WTC11 (cell line): ENCODE measurements at regions not wholly inside any gene's neighbourhood (a gene's known extent, or its start where the extent isn't known, plus 50 kb on each side); places are given as distances from the start of the nearest gene placed in this dataset.

ENCODE experiments used
- ATAC-seq: fragments of 200-7000 bp; cut with Tn5 transposase; 2 replicates; pipeline ENCODE4 v1.10.0; 2021; ENCODE audit warnings: mild to moderate bottlenecking, moderate library complexity
- CTCF ChIA-PET: fragments of 300-600 bp; sonication (Branson Sonifier 250); formaldehyde crosslinking; loops from one replicate; lab custom pipeline; 2021; ENCODE audit warnings: antibody characterized with exemption; lab: Charles Lee
- POLR2A ChIA-PET: fragments of 350-600 bp; sonication (Branson Sonifier 250); formaldehyde crosslinking; loops from one replicate; lab custom pipeline; 2021; ENCODE audit warnings: antibody characterized with exemption; lab: Charles Lee
- DNase-seq: peaks from one replicate; pipeline ENCODE4 v3.0.0; 2021; ENCODE audit warnings: low spot score
- H3K27ac Mint-ChIP-seq: 2 replicates; pipeline ENCODE4 v1.8.0; 2021; ENCODE audit warnings: mixed read lengths
- H3K27me3 Mint-ChIP-seq: 2 replicates; pipeline ENCODE4 v1.8.0; 2021; ENCODE audit warnings: low read depth, mild to moderate bottlenecking, moderate library complexity, mixed read lengths
- H3K36me3 Mint-ChIP-seq: 2 replicates; pipeline ENCODE4 v1.8.0; 2021; ENCODE audit warnings: mixed read lengths
- H3K4me1 Mint-ChIP-seq: 2 replicates; pipeline ENCODE4 v1.8.0; 2022; ENCODE audit warnings: mixed read lengths
- H3K4me3 Mint-ChIP-seq: 2 replicates; pipeline ENCODE4 v1.8.0; 2021; ENCODE audit warnings: mild to moderate bottlenecking, moderate library complexity, mixed read lengths
- H3K9me3 Mint-ChIP-seq: 2 replicates; pipeline ENCODE4 v1.8.0; 2021; ENCODE audit warnings: mixed read lengths
- GRHL2 ChIP-seq: fragments of 250-450 bp; sonication (Bioruptor Pico); IDR thresholded peaks from 2 replicates; pipeline ENCODE4 v1.8.0; 2022; ENCODE audit warnings: mild to moderate bottlenecking, moderate library complexity; ENCODE audit not compliant: insufficient replicate concordance, severe bottlenecking
- HMGA2 ChIP-seq: fragments of 250-450 bp; sonication (Bioruptor Pico); IDR thresholded peaks from 2 replicates; pipeline ENCODE4 v1.4.0; 2021; ENCODE audit warnings: mild to moderate bottlenecking, moderate library complexity
- NR2C2 ChIP-seq: sonication (generic); formaldehyde crosslinking; IDR thresholded peaks from 2 replicates; pipeline ENCODE4 v1.8.0; 2022; ENCODE audit warnings: mild to moderate bottlenecking, missing genetic modification reagents
- ZNF232 ChIP-seq: sonication (generic); formaldehyde crosslinking; IDR thresholded peaks from 2 replicates; pipeline ENCODE4 v1.8.0; 2022; ENCODE audit warnings: mild to moderate bottlenecking, missing genetic modification reagents
- ZNF263 ChIP-seq: sonication (generic); formaldehyde crosslinking; IDR thresholded peaks from 2 replicates; pipeline ENCODE4 v1.8.1; 2022; ENCODE audit warnings: low read depth, mild to moderate bottlenecking, moderate library complexity, missing genetic modification reagents
- ZNF396 ChIP-seq: fragments of 250-450 bp; sonication (Bioruptor Pico); IDR thresholded peaks from 2 replicates; pipeline ENCODE4 v1.8.0; 2021; ENCODE audit warnings: mild to moderate bottlenecking, moderate library complexity, borderline replicate concordance
- TF ChIP-seq, protein P1 (sequence below): fragments of 250-450 bp; sonication (Bioruptor Pico); IDR thresholded peaks from 2 replicates; pipeline ENCODE4 v1.9.0; 2021; ENCODE audit warnings: mild to moderate bottlenecking
- TF ChIP-seq, protein P2 (sequence below): sonication (generic); formaldehyde crosslinking; IDR thresholded peaks from 2 replicates; pipeline ENCODE4 v1.8.1; 2022; ENCODE audit warnings: mild to moderate bottlenecking, missing genetic modification reagents, moderate library complexity, borderline replicate concordance
- TF ChIP-seq, protein P3 (sequence below): sonication (generic); formaldehyde crosslinking; IDR thresholded peaks from 2 replicates; pipeline ENCODE4 v1.8.0; 2023; ENCODE audit warnings: mild to moderate bottlenecking, missing genetic modification reagents
- TF ChIP-seq, protein P4 (sequence below): sonication (generic); formaldehyde crosslinking; IDR thresholded peaks from 2 replicates; pipeline ENCODE4 v1.8.1; 2022; ENCODE audit warnings: low read depth, mild to moderate bottlenecking, moderate library complexity, missing genetic modification reagents, borderline replicate concordance
- TF ChIP-seq, protein P5 (sequence below): fragments of 250-450 bp; sonication (Bioruptor Pico); conservative IDR thresholded peaks from 2 replicates; pipeline ENCODE4 v1.9.0; 2021; ENCODE audit warnings: mild to moderate bottlenecking
- TF ChIP-seq, protein P6 (sequence below): sonication (generic); formaldehyde crosslinking; IDR thresholded peaks from 2 replicates; pipeline ENCODE4 v1.8.0; 2022; ENCODE audit warnings: mild to moderate bottlenecking, missing genetic modification reagents
- TF ChIP-seq, protein P7 (sequence below): sonication (generic); formaldehyde crosslinking; IDR thresholded peaks from 2 replicates; pipeline ENCODE4 v1.8.1; 2022; ENCODE audit warnings: missing genetic modification reagents, borderline replicate concordance
- TF ChIP-seq, protein P8 (sequence below): sonication (generic); formaldehyde crosslinking; conservative IDR thresholded peaks from 2 replicates; pipeline ENCODE4 v1.8.1; 2023; ENCODE audit warnings: mild to moderate bottlenecking, low read depth, missing genetic modification reagents, moderate library complexity
- TF ChIP-seq, protein P9 (sequence below): sonication (generic); formaldehyde crosslinking; IDR thresholded peaks from 2 replicates; pipeline ENCODE4 v1.8.1; 2023; ENCODE audit warnings: mild to moderate bottlenecking, missing genetic modification reagents

DNA sequence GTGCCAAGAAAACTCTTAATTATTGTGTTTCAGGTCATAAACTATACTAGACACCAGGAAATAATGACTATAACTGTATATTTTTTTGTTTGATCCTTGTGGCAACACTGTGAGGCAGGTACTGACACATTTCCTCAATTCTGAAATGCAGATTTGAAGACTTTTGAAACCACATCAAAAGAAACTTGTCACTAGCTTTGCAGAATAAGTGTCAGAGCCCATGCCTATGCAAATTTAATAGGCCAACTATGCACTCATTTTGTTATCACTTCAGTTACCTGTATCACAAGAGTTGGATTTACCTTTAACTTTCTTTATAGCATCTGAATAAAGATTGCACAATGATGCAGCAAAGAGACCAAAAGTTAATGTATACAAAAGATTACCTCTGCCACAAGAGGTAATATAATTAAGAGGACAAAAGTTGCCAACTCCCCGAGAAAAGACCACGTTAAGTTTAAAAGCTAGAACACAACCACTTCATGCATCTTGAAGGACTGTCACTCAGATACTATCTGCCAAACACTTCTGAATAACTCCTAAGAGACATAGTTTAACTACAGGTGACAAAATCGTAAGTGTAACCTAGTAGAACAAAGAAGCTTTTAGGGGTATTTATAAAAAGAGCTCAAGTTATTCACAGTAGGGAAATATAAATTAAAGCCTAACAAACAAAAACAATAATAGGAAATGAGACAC is 80.5 kb downstream of the ELAPOR2 start (continued):
- TF ChIP-seq GRHL2 (no peak), ZNF396 (no peak), ZNF263 (no peak)
- TF ChIP-seq, protein P1, sequence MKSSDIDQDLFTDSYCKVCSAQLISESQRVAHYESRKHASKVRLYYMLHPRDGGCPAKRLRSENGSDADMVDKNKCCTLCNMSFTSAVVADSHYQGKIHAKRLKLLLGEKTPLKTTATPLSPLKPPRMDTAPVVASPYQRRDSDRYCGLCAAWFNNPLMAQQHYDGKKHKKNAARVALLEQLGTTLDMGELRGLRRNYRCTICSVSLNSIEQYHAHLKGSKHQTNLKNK (CRISPR knock-in tag) = no peak
- TF ChIP-seq, protein P2, sequence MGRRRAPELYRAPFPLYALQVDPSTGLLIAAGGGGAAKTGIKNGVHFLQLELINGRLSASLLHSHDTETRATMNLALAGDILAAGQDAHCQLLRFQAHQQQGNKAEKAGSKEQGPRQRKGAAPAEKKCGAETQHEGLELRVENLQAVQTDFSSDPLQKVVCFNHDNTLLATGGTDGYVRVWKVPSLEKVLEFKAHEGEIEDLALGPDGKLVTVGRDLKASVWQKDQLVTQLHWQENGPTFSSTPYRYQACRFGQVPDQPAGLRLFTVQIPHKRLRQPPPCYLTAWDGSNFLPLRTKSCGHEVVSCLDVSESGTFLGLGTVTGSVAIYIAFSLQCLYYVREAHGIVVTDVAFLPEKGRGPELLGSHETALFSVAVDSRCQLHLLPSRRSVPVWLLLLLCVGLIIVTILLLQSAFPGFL = no peak

DNA sequence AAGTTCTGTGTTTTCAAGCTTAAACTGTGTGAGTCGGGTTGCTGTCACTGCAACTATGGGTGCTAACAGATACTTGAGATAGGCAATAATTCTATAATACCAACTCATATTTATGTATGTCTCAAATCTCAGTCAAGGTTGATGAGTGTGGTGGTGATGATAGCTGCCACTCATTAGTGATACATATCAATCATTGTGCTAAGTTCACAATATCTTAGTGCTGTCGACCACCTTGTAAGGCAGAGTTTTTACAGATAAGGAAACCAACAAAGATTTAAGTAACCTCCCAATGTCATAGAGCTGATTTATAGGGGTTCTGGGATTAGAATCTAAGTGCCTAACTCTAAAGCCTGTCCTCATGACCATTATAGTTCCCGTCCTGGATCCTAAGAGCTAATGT is 82.5 kb downstream of the ELAPOR2 start:
- DNase-seq (no peak), ATAC-seq (no peak)
- H3K4me1 Mint-ChIP-seq = peaks cover 58% of the 10 kb centered on the region
- H3K4me3 Mint-ChIP-seq = no peak overlapping the region
- ChIA-PET CTCF (no interaction called here), POLR2A (no interaction called here)
- peaks cover 19% of the 10 kb centered on the region for H3K9me3 Mint-ChIP-seq
- peaks cover 4% of the 10 kb centered on the region for H3K36me3 Mint-ChIP-seq
- no peak overlapping the region for H3K27ac Mint-ChIP-seq
- no peak for TF ChIP-seq ZNF232 (CRISPR knock-in tag)
- TF ChIP-seq, protein P3, sequence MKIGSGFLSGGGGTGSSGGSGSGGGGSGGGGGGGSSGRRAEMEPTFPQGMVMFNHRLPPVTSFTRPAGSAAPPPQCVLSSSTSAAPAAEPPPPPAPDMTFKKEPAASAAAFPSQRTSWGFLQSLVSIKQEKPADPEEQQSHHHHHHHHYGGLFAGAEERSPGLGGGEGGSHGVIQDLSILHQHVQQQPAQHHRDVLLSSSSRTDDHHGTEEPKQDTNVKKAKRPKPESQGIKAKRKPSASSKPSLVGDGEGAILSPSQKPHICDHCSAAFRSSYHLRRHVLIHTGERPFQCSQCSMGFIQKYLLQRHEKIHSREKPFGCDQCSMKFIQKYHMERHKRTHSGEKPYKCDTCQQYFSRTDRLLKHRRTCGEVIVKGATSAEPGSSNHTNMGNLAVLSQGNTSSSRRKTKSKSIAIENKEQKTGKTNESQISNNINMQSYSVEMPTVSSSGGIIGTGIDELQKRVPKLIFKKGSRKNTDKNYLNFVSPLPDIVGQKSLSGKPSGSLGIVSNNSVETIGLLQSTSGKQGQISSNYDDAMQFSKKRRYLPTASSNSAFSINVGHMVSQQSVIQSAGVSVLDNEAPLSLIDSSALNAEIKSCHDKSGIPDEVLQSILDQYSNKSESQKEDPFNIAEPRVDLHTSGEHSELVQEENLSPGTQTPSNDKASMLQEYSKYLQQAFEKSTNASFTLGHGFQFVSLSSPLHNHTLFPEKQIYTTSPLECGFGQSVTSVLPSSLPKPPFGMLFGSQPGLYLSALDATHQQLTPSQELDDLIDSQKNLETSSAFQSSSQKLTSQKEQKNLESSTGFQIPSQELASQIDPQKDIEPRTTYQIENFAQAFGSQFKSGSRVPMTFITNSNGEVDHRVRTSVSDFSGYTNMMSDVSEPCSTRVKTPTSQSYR (CRISPR knock-in tag) = no peak
- TF ChIP-seq, protein P4, sequence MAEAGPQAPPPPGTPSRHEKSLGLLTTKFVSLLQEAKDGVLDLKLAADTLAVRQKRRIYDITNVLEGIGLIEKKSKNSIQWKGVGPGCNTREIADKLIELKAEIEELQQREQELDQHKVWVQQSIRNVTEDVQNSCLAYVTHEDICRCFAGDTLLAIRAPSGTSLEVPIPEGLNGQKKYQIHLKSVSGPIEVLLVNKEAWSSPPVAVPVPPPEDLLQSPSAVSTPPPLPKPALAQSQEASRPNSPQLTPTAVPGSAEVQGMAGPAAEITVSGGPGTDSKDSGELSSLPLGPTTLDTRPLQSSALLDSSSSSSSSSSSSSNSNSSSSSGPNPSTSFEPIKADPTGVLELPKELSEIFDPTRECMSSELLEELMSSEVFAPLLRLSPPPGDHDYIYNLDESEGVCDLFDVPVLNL (CRISPR knock-in tag) = no peak
- TF ChIP-seq, protein P5, sequence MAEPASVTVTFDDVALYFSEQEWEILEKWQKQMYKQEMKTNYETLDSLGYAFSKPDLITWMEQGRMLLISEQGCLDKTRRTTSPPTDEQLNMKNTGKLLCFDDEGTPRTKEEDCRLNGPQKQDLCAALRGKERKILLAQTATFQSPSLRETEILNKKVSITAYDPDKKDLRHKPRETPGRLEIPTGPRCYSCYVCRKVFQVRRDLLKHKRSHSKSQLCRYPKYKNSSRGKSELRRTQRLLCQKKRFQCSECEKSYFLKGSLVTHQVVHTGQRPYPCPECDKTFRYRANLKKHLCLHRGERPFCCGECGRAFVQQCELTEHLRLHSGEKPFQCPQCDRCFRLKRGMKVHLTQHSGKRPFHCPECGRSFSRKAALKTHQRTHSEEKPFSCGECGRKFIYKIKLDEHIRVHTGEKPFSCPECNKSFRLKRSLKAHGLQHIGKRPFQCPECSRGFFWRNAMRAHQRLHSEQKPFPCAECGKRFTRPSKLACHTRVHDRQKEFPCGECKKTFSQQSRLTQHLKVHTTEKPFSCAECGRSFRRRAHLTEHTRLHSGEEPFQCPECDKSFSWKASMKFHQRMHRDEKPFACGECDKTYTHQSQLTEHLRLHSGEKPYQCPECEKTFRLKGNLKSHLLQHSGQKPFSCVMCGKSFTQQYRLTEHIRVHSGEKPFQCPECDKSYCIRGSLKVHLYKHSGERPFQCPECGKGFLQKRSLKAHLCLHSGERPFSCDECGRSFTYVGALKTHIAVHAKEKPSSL (CRISPR knock-in tag) = no peak
- TF ChIP-seq NR2C2 (CRISPR knock-in tag) = no peak
- H3K27me3 Mint-ChIP-seq = no peaks in the 10 kb centered on the region

DNA sequence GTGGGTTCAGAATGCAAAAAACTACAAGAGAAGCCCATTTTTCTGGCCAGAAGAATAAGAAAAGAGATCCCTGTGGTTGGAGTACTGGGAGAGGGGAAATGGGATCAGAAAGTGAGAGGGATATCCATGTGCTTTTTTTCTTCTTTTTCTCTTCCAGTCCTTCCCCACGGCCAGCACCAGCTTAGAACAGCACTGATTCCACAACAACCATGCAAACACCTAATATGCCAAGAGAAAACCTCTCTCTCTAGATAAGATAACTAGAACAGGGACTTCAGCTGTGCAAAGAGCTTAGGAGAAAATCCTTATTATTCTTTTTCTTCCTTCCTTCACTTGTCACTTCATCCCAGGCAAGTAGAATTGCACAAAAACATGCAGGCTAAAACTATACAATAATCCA is 83.5 kb downstream of the ELAPOR2 start:
- ATAC-seq (no peak), DNase-seq (no peak)
- Mint-ChIP-seq H3K4me1 (peaks cover 56% of the 10 kb centered on the region), H3K27ac (no peak overlapping the region; the same call in 1 of the 2 replicates), H3K4me3 (no peak overlapping the region), H3K36me3 (no peaks in the 10 kb centered on the region), H3K27me3 (no peaks in the 10 kb centered on the region), H3K9me3 (peaks cover 15% of the 10 kb centered on the region)
- TF ChIP-seq, protein P6, sequence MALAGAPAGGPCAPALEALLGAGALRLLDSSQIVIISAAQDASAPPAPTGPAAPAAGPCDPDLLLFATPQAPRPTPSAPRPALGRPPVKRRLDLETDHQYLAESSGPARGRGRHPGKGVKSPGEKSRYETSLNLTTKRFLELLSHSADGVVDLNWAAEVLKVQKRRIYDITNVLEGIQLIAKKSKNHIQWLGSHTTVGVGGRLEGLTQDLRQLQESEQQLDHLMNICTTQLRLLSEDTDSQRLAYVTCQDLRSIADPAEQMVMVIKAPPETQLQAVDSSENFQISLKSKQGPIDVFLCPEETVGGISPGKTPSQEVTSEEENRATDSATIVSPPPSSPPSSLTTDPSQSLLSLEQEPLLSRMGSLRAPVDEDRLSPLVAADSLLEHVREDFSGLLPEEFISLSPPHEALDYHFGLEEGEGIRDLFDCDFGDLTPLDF = no peak
- TF ChIP-seq HMGA2 (CRISPR knock-in tag) = no peak
- TF ChIP-seq, protein P7, sequence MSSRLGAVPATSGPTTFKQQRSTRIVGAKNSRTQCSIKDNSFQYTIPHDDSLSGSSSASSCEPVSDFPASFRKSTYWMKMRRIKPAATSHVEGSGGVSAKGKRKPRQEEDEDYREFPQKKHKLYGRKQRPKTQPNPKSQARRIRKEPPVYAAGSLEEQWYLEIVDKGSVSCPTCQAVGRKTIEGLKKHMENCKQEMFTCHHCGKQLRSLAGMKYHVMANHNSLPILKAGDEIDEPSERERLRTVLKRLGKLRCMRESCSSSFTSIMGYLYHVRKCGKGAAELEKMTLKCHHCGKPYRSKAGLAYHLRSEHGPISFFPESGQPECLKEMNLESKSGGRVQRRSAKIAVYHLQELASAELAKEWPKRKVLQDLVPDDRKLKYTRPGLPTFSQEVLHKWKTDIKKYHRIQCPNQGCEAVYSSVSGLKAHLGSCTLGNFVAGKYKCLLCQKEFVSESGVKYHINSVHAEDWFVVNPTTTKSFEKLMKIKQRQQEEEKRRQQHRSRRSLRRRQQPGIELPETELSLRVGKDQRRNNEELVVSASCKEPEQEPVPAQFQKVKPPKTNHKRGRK = no peak
- TF ChIP-seq, protein P8, sequence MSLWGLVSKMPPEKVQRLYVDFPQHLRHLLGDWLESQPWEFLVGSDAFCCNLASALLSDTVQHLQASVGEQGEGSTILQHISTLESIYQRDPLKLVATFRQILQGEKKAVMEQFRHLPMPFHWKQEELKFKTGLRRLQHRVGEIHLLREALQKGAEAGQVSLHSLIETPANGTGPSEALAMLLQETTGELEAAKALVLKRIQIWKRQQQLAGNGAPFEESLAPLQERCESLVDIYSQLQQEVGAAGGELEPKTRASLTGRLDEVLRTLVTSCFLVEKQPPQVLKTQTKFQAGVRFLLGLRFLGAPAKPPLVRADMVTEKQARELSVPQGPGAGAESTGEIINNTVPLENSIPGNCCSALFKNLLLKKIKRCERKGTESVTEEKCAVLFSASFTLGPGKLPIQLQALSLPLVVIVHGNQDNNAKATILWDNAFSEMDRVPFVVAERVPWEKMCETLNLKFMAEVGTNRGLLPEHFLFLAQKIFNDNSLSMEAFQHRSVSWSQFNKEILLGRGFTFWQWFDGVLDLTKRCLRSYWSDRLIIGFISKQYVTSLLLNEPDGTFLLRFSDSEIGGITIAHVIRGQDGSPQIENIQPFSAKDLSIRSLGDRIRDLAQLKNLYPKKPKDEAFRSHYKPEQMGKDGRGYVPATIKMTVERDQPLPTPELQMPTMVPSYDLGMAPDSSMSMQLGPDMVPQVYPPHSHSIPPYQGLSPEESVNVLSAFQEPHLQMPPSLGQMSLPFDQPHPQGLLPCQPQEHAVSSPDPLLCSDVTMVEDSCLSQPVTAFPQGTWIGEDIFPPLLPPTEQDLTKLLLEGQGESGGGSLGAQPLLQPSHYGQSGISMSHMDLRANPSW (CRISPR knock-in tag) = no peak
- TF ChIP-seq, protein P9, sequence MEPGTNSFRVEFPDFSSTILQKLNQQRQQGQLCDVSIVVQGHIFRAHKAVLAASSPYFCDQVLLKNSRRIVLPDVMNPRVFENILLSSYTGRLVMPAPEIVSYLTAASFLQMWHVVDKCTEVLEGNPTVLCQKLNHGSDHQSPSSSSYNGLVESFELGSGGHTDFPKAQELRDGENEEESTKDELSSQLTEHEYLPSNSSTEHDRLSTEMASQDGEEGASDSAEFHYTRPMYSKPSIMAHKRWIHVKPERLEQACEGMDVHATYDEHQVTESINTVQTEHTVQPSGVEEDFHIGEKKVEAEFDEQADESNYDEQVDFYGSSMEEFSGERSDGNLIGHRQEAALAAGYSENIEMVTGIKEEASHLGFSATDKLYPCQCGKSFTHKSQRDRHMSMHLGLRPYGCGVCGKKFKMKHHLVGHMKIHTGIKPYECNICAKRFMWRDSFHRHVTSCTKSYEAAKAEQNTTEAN (CRISPR knock-in tag) = no peak
- ChIA-PET POLR2A (no interaction called here), CTCF (no interaction called here)
